ENCODE measurements at regions not wholly inside any gene's neighbourhood (a gene's known extent, or its start where the extent isn't known, plus 50 kb on each side); places are given as distances from the start of the nearest gene placed in this dataset.

GRCh38 chr1:208924928-208925327, 658.6 kb upstream of the CAMK1G start:
- TF ChIP-seq EP300 (IDR thresholded peaks at IDR 0.05) (no peak), CTCF (IDR thresholded peaks at IDR 0.05) (no peak), POLR2A (IDR thresholded peaks at IDR 0.05) (no peak)
